ENCODE measurements at regions not wholly inside any gene's neighbourhood (a gene's known extent, or its start where the extent isn't known, plus 50 kb on each side); places are given as distances from the start of the nearest gene placed in this dataset.

- DNase-seq, result no peak
- in situ Hi-C loops (cut with MboI; ENCODE audit: low pct_unique_long_range_greater_than_20kb, low sequenced_read_pairs), result no loop called here
Measured at GRCh38 chr2:155747531-155747930, 585.0 kb downstream of the NR4A2 start.

GRCh38 chr2:155733091-155733853 lies 599.2 kb downstream of the NR4A2 start:
- in situ Hi-C loops (cut with MboI; ENCODE audit: low pct_unique_long_range_greater_than_20kb, low sequenced_read_pairs), result no loop called here
- no peak for DNase-seq

- in situ Hi-C loops (cut with MboI; ENCODE audit: low pct_unique_long_range_greater_than_20kb, low sequenced_read_pairs), result no loop called here
- no peak for DNase-seq
Measured at GRCh38 chr2:155730804-155731203, 601.7 kb downstream of the NR4A2 start.

- no peak for DNase-seq
- in situ Hi-C loops (cut with MboI; ENCODE audit: low pct_unique_long_range_greater_than_20kb, low sequenced_read_pairs), result no loop called here
Measured at GRCh38 chr2:155727187-155727895, 605.2 kb downstream of the NR4A2 start.

GRCh38 chr2:155722290-155722689 lies 610.2 kb downstream of the NR4A2 start:
- in situ Hi-C loops (cut with MboI; ENCODE audit: low pct_unique_long_range_greater_than_20kb, low sequenced_read_pairs), result no loop called here
- DNase-seq, result no peak

- in situ Hi-C loops (cut with MboI; ENCODE audit: low pct_unique_long_range_greater_than_20kb, low sequenced_read_pairs), result no loop called here
Measured at GRCh38 chr2:155715705-155716104, 616.8 kb downstream of the NR4A2 start.

GRCh38 chr2:155714983-155715382 lies 617.5 kb downstream of the NR4A2 start:
- DNase-seq, result no peak
- in situ Hi-C loops (cut with MboI; ENCODE audit: low pct_unique_long_range_greater_than_20kb, low sequenced_read_pairs), result no loop called here

More at GRCh38 chr2:155715705-155716104, 616.8 kb downstream of the NR4A2 start:
- no peak for DNase-seq

GRCh38 chr2:155708071-155708470 lies 624.5 kb downstream of the NR4A2 start:
- in situ Hi-C loops (cut with MboI; ENCODE audit: low pct_unique_long_range_greater_than_20kb, low sequenced_read_pairs), result no loop called here

GRCh38 chr2:155703917-155704316 lies 628.6 kb downstream of the NR4A2 start:
- DNase-seq, result no peak
- in situ Hi-C loops (cut with MboI; ENCODE audit: low pct_unique_long_range_greater_than_20kb, low sequenced_read_pairs), result no loop called here

More at GRCh38 chr2:155708071-155708470, 624.5 kb downstream of the NR4A2 start:
- DNase-seq, result no peak

GRCh38 chr2:155703048-155703447 lies 629.5 kb downstream of the NR4A2 start:
- no peak for DNase-seq
- in situ Hi-C loops (cut with MboI; ENCODE audit: low pct_unique_long_range_greater_than_20kb, low sequenced_read_pairs), result no loop called here

GRCh38 chr2:155701721-155702120 lies 630.8 kb downstream of the NR4A2 start:
- in situ Hi-C loops (cut with MboI; ENCODE audit: low pct_unique_long_range_greater_than_20kb, low sequenced_read_pairs), result no loop called here
- no peak for DNase-seq

GRCh38 chr2:155696571-155696970 lies 636.0 kb downstream of the NR4A2 start:
- no peak for DNase-seq
- in situ Hi-C loops (cut with MboI; ENCODE audit: low pct_unique_long_range_greater_than_20kb, low sequenced_read_pairs), result no loop called here

- in situ Hi-C loops (cut with MboI; ENCODE audit: low pct_unique_long_range_greater_than_20kb, low sequenced_read_pairs), result no loop called here
- DNase-seq, result no peak
Measured at GRCh38 chr2:155695505-155695904, 637.0 kb downstream of the NR4A2 start.

GRCh38 chr2:155692856-155693255 lies 639.7 kb downstream of the NR4A2 start:
- in situ Hi-C loops (cut with MboI; ENCODE audit: low pct_unique_long_range_greater_than_20kb, low sequenced_read_pairs), result no loop called here

GRCh38 chr2:155692106-155692505 lies 640.4 kb downstream of the NR4A2 start:
- no peak for DNase-seq
- in situ Hi-C loops (cut with MboI; ENCODE audit: low pct_unique_long_range_greater_than_20kb, low sequenced_read_pairs), result no loop called here

More at GRCh38 chr2:155692856-155693255, 639.7 kb downstream of the NR4A2 start:
- DNase-seq, result no peak

- DNase-seq, result peak; percentile 10
- in situ Hi-C loops (cut with MboI; ENCODE audit: low pct_unique_long_range_greater_than_20kb, low sequenced_read_pairs), result no loop called here
Measured at GRCh38 chr2:155690785-155691184, 641.7 kb downstream of the NR4A2 start.

GRCh38 chr2:155689791-155690190 lies 642.7 kb downstream of the NR4A2 start:
- DNase-seq, result no peak
- in situ Hi-C loops (cut with MboI; ENCODE audit: low pct_unique_long_range_greater_than_20kb, low sequenced_read_pairs), result no loop called here

GRCh38 chr2:155687181-155687580 lies 645.3 kb downstream of the NR4A2 start:
- DNase-seq, result no peak
- in situ Hi-C loops (cut with MboI; ENCODE audit: low pct_unique_long_range_greater_than_20kb, low sequenced_read_pairs), result no loop called here

GRCh38 chr2:155679647-155680046 lies 652.9 kb downstream of the NR4A2 start:
- DNase-seq, result no peak
- in situ Hi-C loops (cut with MboI; ENCODE audit: low pct_unique_long_range_greater_than_20kb, low sequenced_read_pairs), result no loop called here

- no peak for DNase-seq
- in situ Hi-C loops (cut with MboI; ENCODE audit: low pct_unique_long_range_greater_than_20kb, low sequenced_read_pairs), result no loop called here
Measured at GRCh38 chr2:155675920-155676319, 656.6 kb downstream of the NR4A2 start.
